ENCODE measurements at regions not wholly inside any gene's neighbourhood (a gene's known extent, or its start where the extent isn't known, plus 50 kb on each side); places are given as distances from the start of the nearest gene placed in this dataset.

DNA sequence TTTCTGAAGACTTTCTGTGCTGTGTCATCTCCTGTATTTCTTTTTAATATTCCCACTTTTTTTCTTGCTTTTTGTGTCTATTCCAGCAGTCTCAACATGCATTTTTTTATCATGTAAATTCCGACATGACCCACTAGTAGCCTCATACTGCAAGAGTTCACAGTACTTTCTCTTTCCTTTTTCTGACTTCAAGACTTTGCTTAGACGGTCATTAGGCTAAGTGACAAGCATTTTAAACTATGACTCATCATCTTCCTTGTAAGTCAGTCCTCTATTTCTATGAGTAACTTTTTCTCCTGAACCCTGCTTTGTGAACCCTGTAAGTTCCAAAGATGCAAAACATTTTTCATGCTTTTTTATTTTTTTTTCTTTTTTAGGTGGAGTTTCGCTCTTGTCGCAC lies 381.2 kb downstream of the TXNL1 start:
- Histone ChIP-seq H3K9me3 (ENCODE audit: control insufficient read depth in 2 of 2, low read length in 2 of 2) (no peaks in the 10 kb centered on the region), H3K36me3 (ENCODE audit: control insufficient read depth in 2 of 2, insufficient read depth in 2 of 2, low read length in 2 of 2) (no peaks in the 10 kb centered on the region), H3K9ac (ENCODE audit: low read length in 2 of 2) (no peak overlapping the region), H3K4me1 (ENCODE audit: control insufficient read depth, insufficient read depth, low read length) (no peaks in the 10 kb centered on the region), H3K4me3 (ENCODE audit: low read length in 2 of 2) (no peak overlapping the region), H3K27me3 (ENCODE audit: control insufficient read depth in 1 of 2, insufficient read depth in 2 of 2, low read length in 2 of 2) (no peaks in the 10 kb centered on the region), H3K27ac (ENCODE audit: low read length) (no peak overlapping the region)

DNA sequence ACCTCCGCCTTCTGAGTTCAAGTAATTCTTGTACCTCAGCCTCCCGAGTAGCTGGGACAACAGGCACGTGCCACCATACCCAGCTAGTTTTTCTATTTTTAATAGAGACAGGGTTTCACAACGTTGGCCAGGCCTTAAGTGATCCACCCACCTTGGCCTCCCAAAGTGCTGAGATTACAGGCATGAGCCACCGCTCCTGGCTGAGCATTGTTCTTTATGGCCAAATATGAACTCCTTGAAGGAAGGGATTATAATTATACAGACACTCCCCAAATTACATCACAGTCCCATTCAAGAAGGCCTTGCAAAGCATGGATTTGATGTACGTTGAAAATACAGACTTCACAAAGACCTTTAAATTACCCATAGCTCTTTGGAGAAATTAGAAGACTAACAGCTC lies 381.7 kb downstream of the TXNL1 start:
- Histone ChIP-seq H3K9me3 (ENCODE audit: control insufficient read depth in 2 of 2, low read length in 2 of 2) (no peaks in the 10 kb centered on the region), H3K4me1 (ENCODE audit: control insufficient read depth, insufficient read depth, low read length) (no peaks in the 10 kb centered on the region), H3K36me3 (ENCODE audit: control insufficient read depth in 2 of 2, insufficient read depth in 2 of 2, low read length in 2 of 2) (no peaks in the 10 kb centered on the region), H3K9ac (ENCODE audit: low read length in 2 of 2) (no peak overlapping the region), H3K27ac (ENCODE audit: low read length) (no peak overlapping the region), H3K27me3 (ENCODE audit: control insufficient read depth in 1 of 2, insufficient read depth in 2 of 2, low read length in 2 of 2) (no peaks in the 10 kb centered on the region), H3K4me3 (ENCODE audit: low read length in 2 of 2) (no peak overlapping the region)

DNA sequence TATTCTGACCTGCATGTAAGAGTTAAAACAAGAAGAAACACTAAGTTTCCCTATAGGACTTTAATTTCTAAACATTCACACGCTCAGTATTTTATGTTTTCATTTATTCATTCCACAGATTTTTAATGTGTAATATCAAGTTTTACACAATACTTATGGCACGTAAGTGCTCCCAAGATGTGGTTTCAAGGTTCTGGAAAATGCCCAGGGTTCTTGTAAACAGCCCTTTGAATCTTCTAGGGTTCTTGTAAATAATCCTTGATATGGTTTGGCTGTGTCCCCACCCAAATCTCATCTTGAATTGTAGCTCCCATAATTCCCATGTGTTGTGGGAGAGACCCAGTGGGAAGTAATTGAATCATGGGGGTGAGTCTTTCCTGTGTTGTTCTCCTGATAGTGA lies 383.0 kb downstream of the TXNL1 start:
- Histone ChIP-seq H3K27ac (ENCODE audit: low read length) (no peak overlapping the region), H3K9me3 (ENCODE audit: control insufficient read depth in 2 of 2, low read length in 2 of 2) (no peaks in the 10 kb centered on the region), H3K4me3 (ENCODE audit: low read length in 2 of 2) (no peak overlapping the region), H3K4me1 (ENCODE audit: control insufficient read depth, insufficient read depth, low read length) (no peaks in the 10 kb centered on the region), H3K36me3 (ENCODE audit: control insufficient read depth in 2 of 2, insufficient read depth in 2 of 2, low read length in 2 of 2) (no peaks in the 10 kb centered on the region), H3K9ac (ENCODE audit: low read length in 2 of 2) (no peak overlapping the region), H3K27me3 (ENCODE audit: control insufficient read depth in 1 of 2, insufficient read depth in 2 of 2, low read length in 2 of 2) (no peaks in the 10 kb centered on the region)

DNA sequence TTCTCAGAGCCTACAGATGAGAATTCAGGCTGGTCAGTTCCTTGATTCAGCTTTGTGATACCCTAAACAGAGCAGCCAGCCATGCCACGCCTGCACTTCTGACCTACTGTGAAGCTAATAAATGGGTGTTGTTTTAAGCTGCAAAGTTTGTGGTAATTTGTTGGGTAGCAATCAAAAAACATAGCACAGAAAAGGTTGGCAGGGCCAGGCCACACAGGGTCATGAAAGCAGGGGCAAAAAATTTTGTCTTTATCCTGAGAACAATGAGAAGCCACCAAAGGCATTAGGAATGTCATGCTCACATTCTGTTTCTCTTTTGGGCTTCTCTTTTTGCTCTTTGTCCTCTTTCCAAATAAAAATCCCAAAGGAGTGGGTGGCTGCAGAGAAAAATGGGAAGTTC lies 385.9 kb downstream of the TXNL1 start:
- no peaks in the 10 kb centered on the region for H3K9me3 ChIP-seq (ENCODE audit: control insufficient read depth in 2 of 2, low read length in 2 of 2)
- H3K9ac ChIP-seq (ENCODE audit: low read length in 2 of 2) = no peak overlapping the region
- no peaks in the 10 kb centered on the region for H3K36me3 ChIP-seq (ENCODE audit: control insufficient read depth in 2 of 2, insufficient read depth in 2 of 2, low read length in 2 of 2)
- H3K27ac ChIP-seq (ENCODE audit: low read length) = no peak overlapping the region
- no peaks in the 10 kb centered on the region for H3K27me3 ChIP-seq (ENCODE audit: control insufficient read depth in 1 of 2, insufficient read depth in 2 of 2, low read length in 2 of 2)
- H3K4me3 ChIP-seq (ENCODE audit: low read length in 2 of 2) = no peak overlapping the region
- H3K4me1 ChIP-seq (ENCODE audit: control insufficient read depth, insufficient read depth, low read length) = no peaks in the 10 kb centered on the region

DNA sequence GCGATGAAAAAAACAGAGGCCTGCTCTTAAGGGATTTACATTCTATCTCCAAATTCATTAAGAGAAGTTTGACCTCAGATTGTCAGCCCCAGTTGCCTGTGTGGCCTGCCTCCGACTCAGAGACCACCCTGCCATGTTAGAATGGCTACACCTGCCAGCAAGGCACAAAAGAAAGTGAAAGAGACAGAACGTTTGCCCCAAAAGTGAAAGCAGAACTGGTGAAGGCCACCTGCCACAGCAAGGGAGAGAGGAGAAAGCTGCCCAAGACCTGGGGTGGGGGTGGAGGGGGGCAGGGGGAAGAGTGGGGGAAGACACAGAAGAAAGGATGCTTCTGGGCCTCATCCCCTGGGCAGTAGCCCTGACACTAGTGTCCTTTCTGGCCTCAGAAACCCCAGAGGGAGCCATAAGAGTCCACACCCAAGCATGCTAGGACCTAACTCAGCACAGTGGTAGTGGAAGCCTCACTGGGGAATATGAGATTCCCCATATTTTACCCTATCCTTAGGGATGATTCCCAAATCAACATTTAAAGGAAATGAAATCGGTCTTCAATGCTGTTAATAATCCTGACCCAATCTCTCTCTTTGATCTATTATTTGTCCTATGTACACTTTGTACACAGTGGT lies 389.7 kb downstream of the TXNL1 start:
- H3K9ac ChIP-seq (ENCODE audit: low read length in 2 of 2) = no peak overlapping the region
- no peak overlapping the region for H3K27ac ChIP-seq (ENCODE audit: low read length)
- no peaks in the 10 kb centered on the region for H3K4me1 ChIP-seq (ENCODE audit: control insufficient read depth, insufficient read depth, low read length)
- H3K9me3 ChIP-seq (ENCODE audit: control insufficient read depth in 2 of 2, low read length in 2 of 2) = no peaks in the 10 kb centered on the region
- H3K27me3 ChIP-seq (ENCODE audit: control insufficient read depth in 1 of 2, insufficient read depth in 2 of 2, low read length in 2 of 2) = no peaks in the 10 kb centered on the region
- no peaks in the 10 kb centered on the region for H3K36me3 ChIP-seq (ENCODE audit: control insufficient read depth in 2 of 2, insufficient read depth in 2 of 2, low read length in 2 of 2)
- H3K4me3 ChIP-seq (ENCODE audit: low read length in 2 of 2) = no peak overlapping the region

DNA sequence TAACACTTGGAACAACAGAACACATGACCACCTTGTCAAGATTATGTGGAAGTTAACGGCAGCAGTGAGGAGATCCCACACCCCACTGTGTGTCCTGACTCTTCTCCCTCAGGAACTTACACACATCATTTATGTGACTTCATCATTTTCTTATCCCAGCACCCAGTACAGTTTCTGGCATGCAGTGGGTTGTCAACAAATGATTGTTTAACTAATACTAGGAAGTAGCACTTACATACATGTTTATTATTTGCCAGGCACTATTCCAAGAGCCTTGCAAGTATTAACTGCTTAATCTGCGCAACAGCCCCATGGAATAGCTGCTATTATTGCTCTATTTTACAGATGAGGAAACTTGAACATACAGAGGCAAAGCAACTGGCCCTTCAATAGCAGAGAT lies 391.5 kb downstream of the TXNL1 start:
- Histone ChIP-seq H3K4me1 (ENCODE audit: control insufficient read depth, insufficient read depth, low read length) (no peaks in the 10 kb centered on the region), H3K36me3 (ENCODE audit: control insufficient read depth in 2 of 2, insufficient read depth in 2 of 2, low read length in 2 of 2) (no peaks in the 10 kb centered on the region), H3K9ac (ENCODE audit: low read length in 2 of 2) (no peak overlapping the region), H3K27ac (ENCODE audit: low read length) (no peak overlapping the region), H3K4me3 (ENCODE audit: low read length in 2 of 2) (no peak overlapping the region), H3K9me3 (ENCODE audit: control insufficient read depth in 2 of 2, low read length in 2 of 2) (no peaks in the 10 kb centered on the region), H3K27me3 (ENCODE audit: control insufficient read depth in 1 of 2, insufficient read depth in 2 of 2, low read length in 2 of 2) (no peaks in the 10 kb centered on the region)

DNA sequence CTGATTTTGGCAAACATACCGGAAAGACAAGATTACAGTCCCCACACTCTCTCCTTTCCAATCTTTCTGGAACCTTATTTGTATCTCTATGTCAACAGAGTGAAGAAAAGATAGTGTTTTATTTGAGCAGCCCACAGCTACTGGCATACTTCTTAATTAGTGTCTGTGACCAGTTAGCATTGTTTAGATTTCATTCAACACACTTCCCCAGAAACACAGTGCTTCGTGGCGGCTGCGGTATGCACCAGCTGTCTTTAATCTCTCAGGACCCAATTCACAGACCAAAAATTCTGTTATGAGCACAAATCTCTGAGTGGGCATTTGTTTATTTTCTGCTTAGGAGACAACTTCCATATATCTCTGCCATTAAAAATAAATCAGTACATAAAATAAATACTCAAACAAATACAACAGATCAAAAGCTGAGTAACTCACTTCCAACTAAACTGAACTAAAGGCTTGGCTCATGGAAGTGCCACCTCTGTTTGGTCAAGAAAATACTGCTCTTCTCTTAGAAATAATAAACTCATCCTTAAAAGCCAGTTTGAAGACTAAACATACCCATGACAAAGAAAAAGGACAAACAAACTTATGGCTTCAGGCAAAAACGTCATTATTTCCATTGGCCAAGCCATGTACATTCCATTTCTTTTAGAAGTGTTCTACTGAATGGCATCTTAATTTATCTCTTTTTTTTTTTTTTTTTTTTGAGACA lies 392.4 kb downstream of the TXNL1 start:
- Histone ChIP-seq H3K4me1 (ENCODE audit: control insufficient read depth, insufficient read depth, low read length) (no peaks in the 10 kb centered on the region), H3K9me3 (ENCODE audit: control insufficient read depth in 2 of 2, low read length in 2 of 2) (no peaks in the 10 kb centered on the region), H3K27ac (ENCODE audit: low read length) (no peak overlapping the region), H3K27me3 (ENCODE audit: control insufficient read depth in 1 of 2, insufficient read depth in 2 of 2, low read length in 2 of 2) (no peaks in the 10 kb centered on the region), H3K36me3 (ENCODE audit: control insufficient read depth in 2 of 2, insufficient read depth in 2 of 2, low read length in 2 of 2) (no peaks in the 10 kb centered on the region), H3K9ac (ENCODE audit: low read length in 2 of 2) (no peak overlapping the region), H3K4me3 (ENCODE audit: low read length in 2 of 2) (no peak overlapping the region)

DNA sequence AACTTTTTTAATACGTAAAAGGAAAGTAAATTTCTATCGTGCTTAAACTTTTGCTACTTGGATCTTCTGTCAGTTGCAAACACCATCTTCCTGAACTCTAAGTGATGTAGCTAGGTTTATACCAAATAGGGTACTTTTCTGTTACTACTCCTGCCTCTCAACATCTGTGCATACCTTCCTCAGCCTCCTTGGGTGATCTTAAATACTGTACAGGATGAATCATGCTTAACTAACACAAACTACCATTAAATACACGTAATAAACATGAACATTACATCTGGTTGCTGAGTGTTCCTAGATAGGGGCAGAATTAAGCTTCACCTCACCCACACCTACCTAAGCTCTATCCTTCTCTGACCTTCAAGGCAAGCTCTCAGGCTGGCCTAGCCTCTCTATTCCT lies 398.0 kb downstream of the TXNL1 start:
- Histone ChIP-seq H3K9ac (ENCODE audit: low read length in 2 of 2) (no peak overlapping the region), H3K9me3 (ENCODE audit: control insufficient read depth in 2 of 2, low read length in 2 of 2) (no peaks in the 10 kb centered on the region), H3K4me1 (ENCODE audit: control insufficient read depth, insufficient read depth, low read length) (no peaks in the 10 kb centered on the region), H3K36me3 (ENCODE audit: control insufficient read depth in 2 of 2, insufficient read depth in 2 of 2, low read length in 2 of 2) (no peaks in the 10 kb centered on the region), H3K27me3 (ENCODE audit: control insufficient read depth in 1 of 2, insufficient read depth in 2 of 2, low read length in 2 of 2) (no peaks in the 10 kb centered on the region), H3K4me3 (ENCODE audit: low read length in 2 of 2) (no peak overlapping the region), H3K27ac (ENCODE audit: low read length) (no peak overlapping the region)

DNA sequence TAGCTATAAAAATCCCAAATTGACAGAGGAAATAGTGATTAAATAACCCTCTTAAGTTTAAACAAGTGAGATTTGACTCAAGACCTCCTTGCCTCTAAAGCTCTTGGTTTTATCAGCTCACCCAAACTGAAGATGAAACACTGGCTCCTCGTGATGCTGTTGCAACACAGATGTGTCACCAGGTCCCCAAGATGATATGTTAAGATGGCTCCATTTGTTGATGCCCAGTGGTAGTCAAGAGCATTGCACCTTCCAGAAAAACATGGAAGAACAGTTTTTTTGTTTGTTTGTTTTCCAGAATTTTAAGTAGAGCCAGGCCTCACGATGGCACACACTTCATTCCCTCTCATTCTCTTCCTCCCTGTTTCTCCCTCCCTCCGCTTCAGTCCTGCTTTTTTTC lies 399.8 kb downstream of the TXNL1 start:
- no peak overlapping the region for H3K27ac ChIP-seq (ENCODE audit: low read length)
- no peaks in the 10 kb centered on the region for H3K36me3 ChIP-seq (ENCODE audit: control insufficient read depth in 2 of 2, insufficient read depth in 2 of 2, low read length in 2 of 2)
- no peaks in the 10 kb centered on the region for H3K4me1 ChIP-seq (ENCODE audit: control insufficient read depth, insufficient read depth, low read length)
- H3K9me3 ChIP-seq (ENCODE audit: control insufficient read depth in 2 of 2, low read length in 2 of 2) = no peaks in the 10 kb centered on the region
- no peak overlapping the region for H3K9ac ChIP-seq (ENCODE audit: low read length in 2 of 2)
- H3K27me3 ChIP-seq (ENCODE audit: control insufficient read depth in 1 of 2, insufficient read depth in 2 of 2, low read length in 2 of 2) = no peaks in the 10 kb centered on the region
- no peak overlapping the region for H3K4me3 ChIP-seq (ENCODE audit: low read length in 2 of 2)

DNA sequence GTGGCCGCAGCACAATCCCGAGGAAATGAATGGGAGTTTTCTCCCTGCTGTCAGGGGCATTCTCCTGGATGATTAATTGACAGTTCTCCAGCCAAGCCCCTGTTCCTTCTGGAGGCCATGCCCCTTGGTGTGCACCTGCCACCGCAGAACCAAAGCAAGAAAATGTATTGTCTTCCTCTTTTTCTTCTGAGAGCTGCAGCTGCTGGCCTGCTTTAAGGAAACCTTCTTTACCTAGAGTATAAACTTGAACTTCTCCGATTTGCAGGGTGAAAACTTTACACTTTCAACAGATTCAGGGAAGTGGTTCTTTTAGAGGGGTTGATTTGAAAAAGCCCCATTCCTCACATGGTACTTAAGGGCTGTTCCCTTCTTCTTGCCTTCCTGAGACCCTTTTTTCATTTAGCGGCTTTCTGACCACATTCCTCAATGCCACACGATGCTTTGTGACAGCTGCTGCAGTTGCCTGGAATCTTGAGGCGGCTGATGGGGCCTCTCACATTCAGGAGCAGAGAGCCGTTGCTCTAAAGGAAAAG lies 402.8 kb downstream of the TXNL1 start:
- no peak overlapping the region for H3K4me3 ChIP-seq (ENCODE audit: low read length in 2 of 2)
- no peaks in the 10 kb centered on the region for H3K9me3 ChIP-seq (ENCODE audit: control insufficient read depth in 2 of 2, low read length in 2 of 2)
- no peak overlapping the region for H3K9ac ChIP-seq (ENCODE audit: low read length in 2 of 2)
- H3K36me3 ChIP-seq (ENCODE audit: control insufficient read depth in 2 of 2, insufficient read depth in 2 of 2, low read length in 2 of 2) = no peaks in the 10 kb centered on the region
- no peaks in the 10 kb centered on the region for H3K27me3 ChIP-seq (ENCODE audit: control insufficient read depth in 1 of 2, insufficient read depth in 2 of 2, low read length in 2 of 2)
- H3K27ac ChIP-seq (ENCODE audit: low read length) = no peak overlapping the region
- no peaks in the 10 kb centered on the region for H3K4me1 ChIP-seq (ENCODE audit: control insufficient read depth, insufficient read depth, low read length)

DNA sequence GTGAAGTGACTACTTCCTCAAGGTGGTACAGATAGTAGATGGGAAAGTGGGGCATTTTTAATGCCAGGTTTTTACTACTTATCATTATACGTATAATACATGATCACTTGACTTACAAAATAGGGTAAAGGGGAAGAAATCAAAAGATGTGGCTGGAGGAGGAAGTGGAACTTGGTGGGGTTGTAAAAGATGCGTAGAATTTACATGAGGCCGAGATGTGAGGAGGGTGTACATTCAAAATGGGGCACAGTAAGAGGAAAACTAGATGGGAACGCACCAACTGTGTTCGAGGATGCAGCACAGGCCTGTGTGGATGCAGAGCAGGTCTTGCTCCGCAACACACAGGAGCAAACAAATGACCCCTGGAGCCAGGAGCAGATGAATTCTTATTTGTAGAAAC lies 403.3 kb downstream of the TXNL1 start:
- no peaks in the 10 kb centered on the region for H3K4me1 ChIP-seq (ENCODE audit: control insufficient read depth, insufficient read depth, low read length)
- no peaks in the 10 kb centered on the region for H3K9me3 ChIP-seq (ENCODE audit: control insufficient read depth in 2 of 2, low read length in 2 of 2)
- H3K4me3 ChIP-seq (ENCODE audit: low read length in 2 of 2) = no peak overlapping the region
- no peak overlapping the region for H3K27ac ChIP-seq (ENCODE audit: low read length)
- H3K27me3 ChIP-seq (ENCODE audit: control insufficient read depth in 1 of 2, insufficient read depth in 2 of 2, low read length in 2 of 2) = no peaks in the 10 kb centered on the region
- no peak overlapping the region for H3K9ac ChIP-seq (ENCODE audit: low read length in 2 of 2)
- H3K36me3 ChIP-seq (ENCODE audit: control insufficient read depth in 2 of 2, insufficient read depth in 2 of 2, low read length in 2 of 2) = no peaks in the 10 kb centered on the region

Data from stomach smooth muscle (tissue), 2 donors.